ENCODE measurements at regions not wholly inside any gene's neighbourhood (a gene's known extent, or its start where the extent isn't known, plus 50 kb on each side); places are given as distances from the start of the nearest gene placed in this dataset.

GRCh38 chr14:47772652-47773051, 97.2 kb upstream of the MDGA2 start:
- no peak for TF ChIP-seq CTCF (IDR thresholded peaks at IDR 0.05; ENCODE audit: extremely low read depth, missing control alignments)
- DNase-seq (ENCODE audit: low spot score), result no peak

GRCh38 chr14:47763188-47763854, 87.9 kb upstream of the MDGA2 start:
- no peak for TF ChIP-seq CTCF (IDR thresholded peaks at IDR 0.05; ENCODE audit: extremely low read depth, missing control alignments)
- DNase-seq (ENCODE audit: low spot score), result no peak

GRCh38 chr14:47746986-47747385, 71.6 kb upstream of the MDGA2 start:
- no peak for DNase-seq (ENCODE audit: low spot score)
- no peak for TF ChIP-seq CTCF (IDR thresholded peaks at IDR 0.05; ENCODE audit: extremely low read depth, missing control alignments)

- no peak for DNase-seq (ENCODE audit: low spot score)
- TF ChIP-seq CTCF (IDR thresholded peaks at IDR 0.05; ENCODE audit: extremely low read depth, missing control alignments), result no peak
These were observed 68.8 kb upstream of the MDGA2 start for GRCh38 chr14:47744155-47744554.

GRCh38 chr14:47739541-47739940, 64.1 kb upstream of the MDGA2 start:
- no peak for TF ChIP-seq CTCF (IDR thresholded peaks at IDR 0.05; ENCODE audit: extremely low read depth, missing control alignments)
- DNase-seq (ENCODE audit: low spot score), result no peak

GRCh38 chr14:47730296-47730695, 54.9 kb upstream of the MDGA2 start:
- no peak for DNase-seq (ENCODE audit: low spot score)
- TF ChIP-seq CTCF (IDR thresholded peaks at IDR 0.05; ENCODE audit: extremely low read depth, missing control alignments), result no peak

All from GM20000 (cell line).